CD14-positive monocyte (primary cell): ENCODE measurements at regions not wholly inside any gene's neighbourhood (a gene's known extent, or its start where the extent isn't known, plus 50 kb on each side); places are given as distances from the start of the nearest gene placed in this dataset.

Experiments used
- DNase-seq, 3 donors: peaks; one replicate each; pipeline ENCODE4 v3.0.0-alpha.2; 2011 to 2022
- H2AFZ ChIP-seq: 2 replicates; pipeline ENCODE4 v1.6.0; 2012; ENCODE audit warnings: mild to moderate bottlenecking, low read depth, low read length, inconsistent platforms; ENCODE audit not compliant: insufficient read depth, poor library complexity, severe bottlenecking
- H3K27ac ChIP-seq, 2 donors: 1 replicate in 1 of 2; 2 replicates in 1 of 2; pipeline ENCODE4 v1.5.1; 2012 to 2013; ENCODE audit warnings: low read length in 2 of 2, control low read depth in 1 of 2, inconsistent platforms in 1 of 2, low read depth in 1 of 2, mild to moderate bottlenecking in 1 of 2
- H3K27me3 ChIP-seq, 2 donors: one replicate each; pipeline versions ENCODE4 v1.6.0 to v1.6.1; 2011 to 2013; ENCODE audit warnings: low read length in 2 of 2; ENCODE audit not compliant: control insufficient read depth in 2 of 2, insufficient read depth in 2 of 2
- H3K36me3 ChIP-seq, 2 donors: replicated peaks in 1 of 2; 1 replicate in 1 of 2; 2 replicates in 1 of 2; pipeline versions ENCODE4 v1.5.1 to v1.6.1; 2012 to 2013; ENCODE audit warnings: low read length in 2 of 2, control low read depth in 1 of 2, inconsistent platforms in 1 of 2, mild to moderate bottlenecking in 1 of 2; ENCODE audit not compliant: insufficient read depth in 2 of 2, control insufficient read depth in 1 of 2
- H3K4me1 ChIP-seq, 2 donors: 1 replicate in 1 of 2; 2 replicates in 1 of 2; pipeline versions ENCODE4 v1.5.1 to v1.6.1; 2012 to 2013; ENCODE audit warnings: low read length in 2 of 2, control low read depth in 1 of 2, inconsistent platforms in 1 of 2, mild to moderate bottlenecking in 1 of 2, moderate library complexity in 1 of 2; ENCODE audit not compliant: insufficient read depth in 2 of 2, control insufficient read depth in 1 of 2
- H3K4me2 ChIP-seq: replicated peaks from 2 replicates; pipeline ENCODE3; 2012; ENCODE audit warnings: low read length, moderate library complexity, mild to moderate bottlenecking; ENCODE audit not compliant: poor library complexity, severe bottlenecking; ENCODE audit errors: extremely low read depth
- H3K4me3 ChIP-seq, 3 experiments: fragments of 200-600 bp in 1 of 3; sonication (generic) in 1 of 3; replicated peaks in 1 of 3; 1 replicate in 2 of 3; 2 replicates in 1 of 3; pipeline ENCODE4 v1.5.1; 2011 to 2013; ENCODE audit warnings: low read length in 3 of 3, mild to moderate bottlenecking in 3 of 3, control low read depth in 2 of 3, low read depth in 2 of 3, inconsistent platforms in 1 of 3, moderate library complexity in 1 of 3
- H3K79me2 ChIP-seq: 2 replicates; pipeline ENCODE4 v1.6.0; 2012; ENCODE audit warnings: mild to moderate bottlenecking, control low read depth, inconsistent platforms, low read length, moderate library complexity; ENCODE audit not compliant: insufficient read depth
- H3K9ac ChIP-seq: 2 replicates; pipeline ENCODE4 v1.6.0; 2017; ENCODE audit warnings: low read length, mild to moderate bottlenecking; ENCODE audit not compliant: insufficient read depth, poor library complexity, severe bottlenecking
- H3K9me3 ChIP-seq, 2 donors: replicated peaks in 1 of 2; 1 replicate in 1 of 2; 2 replicates in 1 of 2; pipeline versions ENCODE4 v1.5.1 to v1.6.1; 2012 to 2013; ENCODE audit warnings: low read length in 2 of 2, control low read depth in 1 of 2; ENCODE audit not compliant: control insufficient read depth in 1 of 2, insufficient read depth in 1 of 2
- H4K20me1 ChIP-seq: 2 replicates; pipeline ENCODE4 v1.6.0; 2012; ENCODE audit warnings: mild to moderate bottlenecking, low read length, control low read depth, moderate library complexity; ENCODE audit not compliant: insufficient read depth
- H3K27ac Mint-ChIP-seq, 7 donors: one replicate each; pipeline ENCODE4 v1.8.0; 2020; ENCODE audit warnings: mild to moderate bottlenecking in 7 of 7, mixed read lengths in 7 of 7, moderate library complexity in 6 of 7, inconsistent platforms in 2 of 7
- H3K27me3 Mint-ChIP-seq, 3 donors: one replicate each; pipeline ENCODE4 v1.8.0; 2021 to 2022; ENCODE audit warnings: low read depth in 3 of 3, mild to moderate bottlenecking in 3 of 3, mixed read lengths in 3 of 3, moderate library complexity in 3 of 3, inconsistent platforms in 1 of 3
- H3K36me3 Mint-ChIP-seq, 2 donors: one replicate each; pipeline ENCODE4 v1.8.0; 2020; ENCODE audit warnings: mixed read lengths in 2 of 2, inconsistent platforms in 1 of 2, mild to moderate bottlenecking in 1 of 2
- H3K4me1 Mint-ChIP-seq: one replicate; pipeline ENCODE4 v1.8.0; 2020; ENCODE audit warnings: mild to moderate bottlenecking, mixed read lengths
- H3K4me3 Mint-ChIP-seq, 2 donors: one replicate each; pipeline ENCODE4 v1.8.0; 2020; ENCODE audit warnings: mild to moderate bottlenecking in 2 of 2, mixed read lengths in 2 of 2, moderate library complexity in 1 of 2
- H3K9me3 Mint-ChIP-seq, 7 donors: one replicate each; pipeline ENCODE4 v1.8.0; 2020 to 2022; ENCODE audit warnings: mixed read lengths in 7 of 7, mild to moderate bottlenecking in 6 of 7, moderate library complexity in 6 of 7, inconsistent platforms in 2 of 7
- WGBS: methylation state at CpG from one replicate; pipeline ENCODE4 v1.1.5; 2013; ENCODE audit warnings: missing lambda C conversion rate; ENCODE audit not compliant: insufficient coverage; 5-methylcytosine and 5-hydroxymethylcytosine counted together
- intact Hi-C, 2 donors: fragments of 100-400 bp; cut with micrococcal nuclease; formaldehyde crosslinking; loops; one replicate each; pipeline versions ENCODE4 v1.15.0 to v1.15.1; 2023
- TF ChIP-seq, protein P1 (sequence below): fragments of 200-600 bp; IDR thresholded peaks from one replicate; pipeline ENCODE4 v1.8.0; 2022; ENCODE audit warnings: antibody characterized with exemption, mild to moderate bottlenecking

DNA sequence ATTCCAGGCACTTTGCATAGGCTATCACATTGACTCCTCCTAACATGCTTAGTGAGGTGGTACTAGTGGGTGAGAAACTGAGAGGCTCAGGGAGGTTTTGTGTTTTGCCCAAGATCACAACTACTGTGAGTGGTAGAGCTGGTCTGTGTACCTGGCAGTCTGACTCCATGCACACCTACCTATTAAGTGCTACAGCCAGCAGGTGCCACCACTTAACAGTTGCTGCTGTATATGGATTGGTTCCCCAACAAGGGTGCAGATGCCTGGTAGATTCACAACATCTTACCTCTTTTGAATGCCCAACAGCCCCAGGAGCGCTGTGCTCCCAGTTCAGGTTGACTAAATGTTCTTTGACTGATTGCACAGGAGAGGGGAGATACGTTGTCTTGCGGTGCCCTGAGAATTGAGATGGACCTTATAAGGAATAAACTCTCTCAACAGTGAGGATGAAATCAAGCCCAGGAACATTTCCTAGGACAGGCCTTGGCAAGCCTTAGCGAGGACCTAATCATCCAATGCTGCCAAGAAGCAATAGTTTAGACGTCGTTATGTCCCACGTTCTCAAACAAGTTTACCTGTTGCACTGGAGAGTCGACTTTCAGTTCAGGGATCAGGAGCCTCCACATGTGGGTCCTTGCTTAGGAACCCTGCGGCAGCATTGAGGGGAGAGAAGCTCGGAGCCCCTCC is 78.9 kb upstream of the F3 start:
- Histone ChIP-seq H3K9me3 (peaks cover 0 to 8% of the 10 kb centered on the region in 2 donors), H4K20me1 (no peaks in the 10 kb centered on the region), H3K79me2 (no peaks in the 10 kb centered on the region), H3K4me1 (peaks cover 0 to 2% of the 10 kb centered on the region in 2 donors), H3K27me3 (no peaks in the 10 kb centered on the region), H3K27ac (no peak overlapping the region), H3K9ac (no peak overlapping the region), H2AFZ (no peak overlapping the region), H3K36me3 (no peaks in the 10 kb centered on the region), H3K4me3 (no peak overlapping the region), H3K4me2 (no peak overlapping the region)
- H3K4me3 Mint-ChIP-seq: no peak overlapping the region
- H3K27me3 Mint-ChIP-seq: peaks cover 0 to 4% (median 2%) of the 10 kb centered on the region in 3 donors
- H3K27ac Mint-ChIP-seq: no peak overlapping the region
- H3K4me1 Mint-ChIP-seq: peaks cover 3% of the 10 kb centered on the region
- peaks cover 8 to 13% (median 10%) of the 10 kb centered on the region in 7 donors for H3K9me3 Mint-ChIP-seq
- no peaks in the 10 kb centered on the region for H3K36me3 Mint-ChIP-seq
- WGBS: 100% methylated on average over 7 of the region's 10 CpGs
- TF ChIP-seq, protein P1, sequence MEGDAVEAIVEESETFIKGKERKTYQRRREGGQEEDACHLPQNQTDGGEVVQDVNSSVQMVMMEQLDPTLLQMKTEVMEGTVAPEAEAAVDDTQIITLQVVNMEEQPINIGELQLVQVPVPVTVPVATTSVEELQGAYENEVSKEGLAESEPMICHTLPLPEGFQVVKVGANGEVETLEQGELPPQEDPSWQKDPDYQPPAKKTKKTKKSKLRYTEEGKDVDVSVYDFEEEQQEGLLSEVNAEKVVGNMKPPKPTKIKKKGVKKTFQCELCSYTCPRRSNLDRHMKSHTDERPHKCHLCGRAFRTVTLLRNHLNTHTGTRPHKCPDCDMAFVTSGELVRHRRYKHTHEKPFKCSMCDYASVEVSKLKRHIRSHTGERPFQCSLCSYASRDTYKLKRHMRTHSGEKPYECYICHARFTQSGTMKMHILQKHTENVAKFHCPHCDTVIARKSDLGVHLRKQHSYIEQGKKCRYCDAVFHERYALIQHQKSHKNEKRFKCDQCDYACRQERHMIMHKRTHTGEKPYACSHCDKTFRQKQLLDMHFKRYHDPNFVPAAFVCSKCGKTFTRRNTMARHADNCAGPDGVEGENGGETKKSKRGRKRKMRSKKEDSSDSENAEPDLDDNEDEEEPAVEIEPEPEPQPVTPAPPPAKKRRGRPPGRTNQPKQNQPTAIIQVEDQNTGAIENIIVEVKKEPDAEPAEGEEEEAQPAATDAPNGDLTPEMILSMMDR: no peak
- intact Hi-C loops: no loop called here
- DNase-seq: no peak

DNA sequence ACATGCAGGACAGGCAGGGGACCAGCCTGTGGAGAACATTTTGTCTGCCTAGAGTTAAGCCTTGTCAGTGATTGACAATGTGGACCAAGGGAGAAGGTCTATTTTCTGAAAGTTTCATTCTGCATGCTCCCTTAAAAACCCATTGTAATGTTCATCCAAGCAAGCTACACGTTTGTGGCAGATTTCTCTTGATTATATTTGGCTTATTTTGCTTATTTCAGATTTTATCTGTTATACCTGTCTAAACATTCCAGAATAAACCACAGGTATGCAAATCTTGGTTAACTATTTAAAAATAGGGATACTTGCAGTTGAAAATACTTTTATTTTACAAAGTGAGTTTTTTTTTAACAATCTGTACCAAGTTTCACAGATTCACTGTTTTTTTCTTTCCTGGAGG is 78.2 kb upstream of the F3 start:
- H3K9me3 ChIP-seq: peaks cover 0 to 8% of the 10 kb centered on the region in 2 donors
- H2AFZ ChIP-seq: no peak overlapping the region
- no peak for DNase-seq
- Mint-ChIP-seq H3K4me1 (peaks cover 8% of the 10 kb centered on the region), H3K9me3 (peaks cover 8 to 14% (median 10%) of the 10 kb centered on the region in 7 donors), H3K36me3 (no peaks in the 10 kb centered on the region), H3K27me3 (peaks cover 0 to 4% (median 2%) of the 10 kb centered on the region in 3 donors), H3K4me3 (no peak overlapping the region), H3K27ac (no peak overlapping the region)
- TF ChIP-seq, protein P1: no peak
- no peaks in the 10 kb centered on the region for H3K27me3 ChIP-seq
- intact Hi-C loops: no loop called here
- peaks cover 6 to 9% of the 10 kb centered on the region in 2 donors for H3K4me1 ChIP-seq
- H4K20me1 ChIP-seq: no peaks in the 10 kb centered on the region
- no peak overlapping the region for H3K9ac ChIP-seq
- H3K36me3 ChIP-seq: no peaks in the 10 kb centered on the region
- no peak overlapping the region for H3K4me3 ChIP-seq
- no peak overlapping the region for H3K4me2 ChIP-seq
- no peak overlapping the region for H3K27ac ChIP-seq
- no peaks in the 10 kb centered on the region for H3K79me2 ChIP-seq
- no CpG with 5 or more reads among the region's 1 CpG for WGBS
